Activated CD8-positive, alpha-beta memory T cell treated with anti-CD3 and anti-CD28 coated beads, Interleukin-2, amount 50 U/mL, for 24 hours (primary cell): ENCODE measurements at regions not wholly inside any gene's neighbourhood (a gene's known extent, or its start where the extent isn't known, plus 50 kb on each side); places are given as distances from the start of the nearest gene placed in this dataset.

ENCODE experiments used
- DNase-seq: peaks from one replicate; pipeline ENCODE4 v3.0.0-alpha.2; 2020; ENCODE audit errors: extremely low read depth

DNA sequence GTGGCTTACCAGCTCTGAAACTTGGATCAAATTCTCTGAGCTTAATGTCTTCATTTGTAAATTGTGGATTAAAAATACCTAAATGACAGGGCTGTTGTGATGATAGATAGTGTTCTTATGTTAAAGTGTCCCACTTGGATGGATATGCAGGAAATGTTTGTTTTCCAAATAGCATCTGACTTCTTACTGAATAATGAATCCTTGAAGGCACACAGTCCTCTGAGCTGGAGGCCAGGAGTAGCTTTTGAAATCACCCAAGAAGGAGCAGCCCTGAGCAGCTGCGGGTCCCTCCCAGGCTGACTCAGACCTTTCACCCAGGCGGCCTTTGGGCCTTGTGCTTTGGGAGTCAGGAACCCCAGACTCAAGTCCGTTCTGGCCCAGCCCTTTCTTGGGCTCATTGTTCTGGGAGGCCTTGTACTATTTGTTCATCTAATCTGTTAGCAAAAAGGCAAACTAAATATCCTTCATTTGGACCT, 173.0 kb upstream of the GATA6 start:
- DNase-seq: no peak

DNA sequence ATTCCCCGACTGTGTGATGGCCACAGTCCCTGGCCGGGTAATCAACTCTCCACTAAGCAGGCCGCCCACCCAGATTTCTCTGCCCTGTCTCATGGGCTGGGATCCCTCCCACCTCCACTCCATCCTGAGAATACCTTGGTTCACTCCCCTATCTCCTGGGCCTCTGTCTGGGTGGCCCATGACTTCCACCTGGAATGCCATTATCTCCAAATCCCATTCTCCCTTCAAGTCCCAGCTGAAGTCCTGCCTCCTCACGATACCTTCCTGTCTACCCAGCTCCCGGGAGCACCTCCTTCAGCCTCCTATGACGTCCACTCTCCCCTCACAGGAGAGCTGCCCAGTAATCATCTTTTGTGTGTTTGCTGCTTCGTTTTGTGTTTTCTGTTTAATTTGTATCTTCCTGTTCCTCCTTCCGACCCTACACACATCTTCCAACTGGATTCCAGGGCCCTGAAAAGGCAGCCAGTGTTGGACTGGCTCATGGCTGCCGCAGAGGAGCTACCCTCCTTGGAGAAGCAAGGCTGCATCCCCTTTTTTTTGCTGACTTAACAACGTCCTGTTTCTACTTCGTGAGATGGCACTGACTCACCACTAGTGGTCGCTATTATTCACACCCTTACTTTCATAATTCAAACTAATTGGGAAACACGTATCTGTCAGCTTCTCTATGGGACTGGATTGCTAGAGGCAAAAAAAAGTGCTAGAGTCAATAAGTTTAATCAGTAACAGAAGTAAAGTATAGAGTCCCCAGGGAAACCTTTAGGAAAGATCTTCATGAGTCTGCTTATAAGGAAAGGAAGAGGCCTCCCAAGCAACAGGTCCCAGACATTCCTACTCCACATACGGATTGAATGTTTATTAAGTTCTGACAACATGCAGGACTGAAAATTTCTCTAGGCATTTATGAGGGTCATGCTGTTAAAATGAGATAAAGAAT, 171.9 kb upstream of the GATA6 start:
- DNase-seq: no peak

DNA sequence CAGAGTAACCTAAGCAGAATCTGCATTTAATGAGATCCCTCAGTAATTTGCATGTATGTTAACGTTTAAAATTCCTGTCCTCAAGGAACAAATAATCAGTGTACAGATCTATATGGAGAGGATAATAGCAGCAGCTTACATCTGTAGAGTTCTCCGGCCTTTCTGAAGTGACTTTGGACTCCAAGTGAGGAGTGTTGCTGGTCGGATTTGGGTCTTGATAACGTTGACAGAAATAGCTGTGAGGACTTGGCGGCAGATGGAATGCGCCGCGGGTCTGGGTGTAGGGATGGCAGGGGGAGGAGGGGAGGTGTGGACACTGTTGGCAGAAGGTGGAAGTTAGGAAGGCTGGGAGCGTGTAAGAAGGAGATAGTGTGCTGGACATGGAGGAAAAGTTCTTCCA, 170.9 kb upstream of the GATA6 start:
- no peak for DNase-seq

DNA sequence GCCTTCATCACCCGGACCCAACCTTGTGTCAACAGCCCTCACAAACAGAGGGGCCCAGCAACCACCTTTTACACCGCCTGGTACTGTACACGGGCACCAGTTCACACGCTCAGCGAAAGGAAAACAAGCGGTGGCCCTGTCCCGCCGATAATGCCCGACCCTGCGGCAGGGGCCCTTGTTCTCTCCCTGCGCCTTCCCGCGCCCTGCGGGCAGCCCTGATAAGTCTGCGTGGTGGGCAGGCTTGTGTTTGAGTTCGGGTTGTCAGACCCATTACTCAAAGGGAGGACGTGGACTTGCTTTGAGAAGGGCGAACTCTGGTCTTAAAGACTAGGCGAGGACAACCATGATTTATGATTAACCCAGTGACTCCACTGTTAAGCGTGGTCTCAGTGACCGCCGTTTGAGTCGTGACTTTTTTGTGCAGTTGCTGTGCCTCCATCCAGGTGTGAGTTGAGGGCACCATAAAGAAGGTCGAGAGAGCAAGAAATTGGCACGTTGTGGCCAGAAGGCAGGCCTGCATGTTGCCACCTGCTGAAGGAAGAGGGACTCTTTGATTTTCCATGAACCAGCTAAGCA, 167.4 kb upstream of the GATA6 start:
- DNase-seq: no peak

DNA sequence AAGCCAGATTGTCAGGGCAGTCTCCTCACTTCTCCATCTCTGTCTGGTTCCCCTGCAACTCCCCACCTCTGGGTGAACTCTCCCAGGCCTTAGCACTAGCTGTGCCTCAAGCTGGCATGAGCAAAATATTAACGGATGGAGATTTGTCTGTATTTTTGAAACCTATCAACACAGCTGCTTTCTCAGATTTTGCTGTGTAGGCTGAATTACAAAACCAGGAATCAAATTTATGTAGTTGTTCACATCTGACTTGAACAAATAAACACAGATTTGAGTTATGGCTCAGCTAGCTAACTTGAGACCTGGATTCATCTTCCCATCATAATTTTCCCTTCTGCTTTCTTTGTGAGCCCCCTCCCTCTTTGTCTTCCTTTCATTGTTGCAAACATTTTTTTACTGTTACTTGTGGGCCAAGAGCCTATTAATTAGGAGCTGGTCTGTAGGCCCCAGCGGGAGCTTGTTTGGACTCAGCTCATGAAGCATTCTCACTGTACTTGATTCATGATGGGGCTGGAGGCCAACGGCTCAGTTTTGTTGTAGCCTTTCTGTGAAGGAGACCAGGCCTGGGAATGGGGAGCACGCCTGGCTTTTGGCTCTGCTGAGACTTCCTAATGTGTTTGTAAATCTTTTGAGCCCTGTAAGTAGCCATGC, 164.1 kb upstream of the GATA6 start:
- DNase-seq: no peak

DNA sequence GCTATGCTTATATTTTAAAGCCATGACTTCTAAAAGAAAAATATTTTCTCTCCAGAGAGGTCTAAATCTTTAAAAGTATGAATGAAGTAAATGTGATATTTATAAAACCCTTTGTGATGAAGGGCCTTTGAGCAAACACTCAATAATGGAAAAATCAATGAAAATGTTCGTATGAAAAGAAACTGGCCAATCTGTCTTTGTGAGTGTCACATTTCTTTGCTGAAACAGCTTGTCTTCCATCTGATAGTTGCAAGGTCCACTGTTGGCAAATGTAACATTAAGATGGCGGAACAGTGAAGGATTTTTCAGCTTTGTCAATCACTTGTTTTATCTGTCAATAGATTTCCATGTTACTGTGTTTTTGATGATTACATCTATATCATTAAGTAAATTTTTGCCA, 162.9 kb upstream of the GATA6 start:
- DNase-seq: no peak

DNA sequence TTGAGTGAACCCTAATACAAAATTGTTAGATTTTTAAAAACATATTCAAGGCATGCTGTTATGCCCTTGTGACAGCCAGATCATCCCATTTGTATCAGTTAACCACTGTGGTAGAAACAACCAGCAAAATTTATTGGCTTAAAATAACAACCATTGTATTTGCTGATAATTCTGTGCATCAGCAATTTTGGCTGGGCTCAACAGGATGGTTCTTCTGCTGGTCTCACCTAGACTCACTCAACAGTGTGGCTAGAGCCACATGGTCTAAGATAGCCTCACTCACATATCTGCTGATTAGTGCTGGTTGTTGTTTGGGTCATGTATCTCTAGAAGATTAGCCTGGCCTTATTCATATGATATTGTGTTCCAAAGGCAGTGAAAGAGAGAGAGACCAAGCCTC, 160.1 kb upstream of the GATA6 start:
- no peak for DNase-seq

DNA sequence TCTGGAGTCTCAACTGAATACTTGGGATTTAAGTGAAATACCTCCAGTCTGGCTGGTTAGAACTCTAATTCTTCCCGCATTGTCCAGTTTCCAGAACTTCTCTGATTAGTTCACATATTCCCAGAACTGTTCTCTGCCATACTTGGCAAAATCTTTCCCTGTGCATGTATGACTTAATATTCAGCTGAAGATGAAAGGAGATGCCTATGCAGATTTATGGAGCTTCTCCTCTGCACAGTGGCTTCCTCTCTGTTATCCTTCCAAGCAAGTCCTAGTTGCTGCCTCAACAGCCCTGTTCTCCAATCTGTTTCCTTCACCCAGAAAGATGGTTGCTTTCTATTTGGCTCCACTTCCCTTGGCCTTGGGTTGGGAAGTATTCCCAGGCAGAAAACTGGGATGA, 155.4 kb upstream of the GATA6 start:
- no peak for DNase-seq

DNA sequence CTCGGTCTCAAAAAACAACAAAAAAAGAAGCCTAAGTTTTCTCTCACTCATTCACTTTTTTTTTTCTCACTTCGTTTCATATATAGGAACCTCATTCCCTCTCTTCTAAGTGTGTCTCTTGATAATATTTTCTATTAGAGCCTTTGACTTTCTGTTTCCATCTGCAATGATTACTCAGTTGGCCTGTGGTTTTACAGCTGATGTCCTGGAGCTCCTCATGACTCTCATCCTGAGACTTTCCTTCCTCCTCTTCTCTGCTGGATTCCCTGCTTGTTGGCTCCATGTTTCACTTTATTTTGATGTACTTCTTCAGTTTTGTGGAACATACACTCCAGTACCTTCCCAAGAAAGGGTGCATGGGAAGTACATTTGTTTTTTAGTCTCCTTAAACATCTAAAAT, 154.2 kb upstream of the GATA6 start:
- DNase-seq: no peak

DNA sequence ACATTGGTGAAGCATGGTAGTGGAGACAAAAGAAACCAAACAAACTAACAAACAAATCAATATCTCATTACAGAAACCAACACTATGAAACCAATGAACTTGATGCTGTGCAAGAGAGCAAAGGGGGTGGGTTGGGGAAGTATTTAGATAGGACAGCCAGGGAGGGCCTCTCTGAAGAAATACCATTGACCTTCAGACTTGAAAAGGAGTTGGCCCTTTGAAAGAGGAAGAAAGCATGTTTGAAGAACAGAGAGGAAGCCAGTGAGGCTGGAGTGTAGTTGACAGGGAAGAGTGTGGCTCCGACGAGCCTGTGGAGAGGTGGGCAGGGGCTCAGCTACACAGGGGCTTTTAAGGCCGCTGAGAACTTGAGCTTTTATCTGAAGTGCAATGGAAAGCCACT, 151.0 kb upstream of the GATA6 start:
- no peak for DNase-seq

DNA sequence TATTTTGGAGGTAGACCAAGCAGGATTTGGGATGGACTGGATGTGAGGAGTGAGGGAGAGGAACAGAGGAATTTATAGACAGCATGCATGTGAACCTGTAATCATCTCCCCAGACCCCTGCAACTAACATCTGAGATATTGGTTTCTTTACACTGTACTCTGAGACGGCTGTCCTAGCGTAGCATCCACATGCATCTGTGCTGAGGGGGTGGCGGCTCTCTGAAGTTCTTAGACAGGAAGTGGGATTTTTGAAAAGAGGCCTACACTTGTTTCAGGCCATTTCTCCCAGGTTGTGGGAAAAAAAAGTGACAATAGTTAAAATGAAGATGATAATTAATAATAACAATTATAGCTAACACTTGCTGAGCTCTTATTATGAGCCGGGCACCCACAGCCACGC, 150.2 kb upstream of the GATA6 start:
- no peak for DNase-seq

DNA sequence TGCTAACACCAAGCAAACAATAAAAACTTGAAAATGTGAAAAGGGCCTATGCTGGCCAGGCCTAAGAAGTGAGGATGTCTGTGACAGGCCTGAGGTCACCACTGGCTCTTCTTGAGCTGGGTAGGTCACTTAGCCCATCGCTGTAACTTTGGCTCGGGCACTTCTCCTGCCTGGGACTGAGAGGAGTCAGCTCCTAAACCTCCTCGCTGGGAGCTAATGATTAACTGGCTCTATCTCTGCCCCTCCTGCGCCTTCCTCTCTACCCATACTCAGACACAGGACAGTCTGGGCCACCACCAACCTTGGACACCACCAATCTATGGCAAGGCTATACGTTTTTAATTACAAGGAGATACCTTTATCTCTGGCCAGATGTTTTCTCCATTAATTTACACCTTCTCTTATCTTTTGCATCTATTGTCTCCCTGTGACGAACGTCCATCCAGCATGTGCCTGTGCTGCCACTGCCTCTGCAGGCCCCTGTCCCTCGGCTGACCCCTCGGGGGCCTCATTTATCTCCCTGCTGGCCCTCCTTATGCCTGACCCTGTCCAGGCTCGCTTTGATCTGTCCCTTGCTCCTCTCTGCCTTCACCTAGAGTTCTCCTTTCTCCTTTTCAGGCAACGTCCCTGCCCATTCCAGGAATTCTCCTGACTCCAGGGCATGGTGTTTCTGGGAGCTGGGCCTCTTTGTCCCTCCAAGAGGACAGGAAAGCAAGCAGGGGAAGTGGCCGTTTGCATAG, 149.1 kb upstream of the GATA6 start:
- no peak for DNase-seq

DNA sequence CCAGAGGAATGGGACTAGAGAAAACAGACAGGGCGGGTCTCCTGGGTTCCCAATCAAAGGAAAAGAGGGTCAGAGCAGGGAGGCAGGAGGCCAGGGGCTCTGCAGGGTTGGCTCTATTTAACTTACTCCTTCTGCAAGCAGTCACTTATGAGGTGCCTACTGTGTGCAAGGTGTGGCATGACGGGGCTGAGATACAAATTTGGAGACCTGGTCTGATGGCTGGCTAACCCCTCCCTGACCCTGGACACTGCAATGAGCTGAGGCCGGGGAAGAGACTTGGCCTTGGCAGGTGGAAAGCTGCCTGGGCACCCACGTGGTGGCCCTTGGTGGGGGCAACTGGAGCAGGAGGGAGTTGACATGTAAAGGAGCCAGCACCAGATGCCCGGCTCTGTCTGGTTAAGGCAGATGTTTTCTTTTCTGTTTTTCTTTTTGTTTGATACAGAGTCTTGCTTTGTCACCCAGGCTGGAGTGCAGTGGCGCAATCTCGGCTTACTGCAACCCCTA, 148.5 kb upstream of the GATA6 start:
- DNase-seq: no peak

DNA sequence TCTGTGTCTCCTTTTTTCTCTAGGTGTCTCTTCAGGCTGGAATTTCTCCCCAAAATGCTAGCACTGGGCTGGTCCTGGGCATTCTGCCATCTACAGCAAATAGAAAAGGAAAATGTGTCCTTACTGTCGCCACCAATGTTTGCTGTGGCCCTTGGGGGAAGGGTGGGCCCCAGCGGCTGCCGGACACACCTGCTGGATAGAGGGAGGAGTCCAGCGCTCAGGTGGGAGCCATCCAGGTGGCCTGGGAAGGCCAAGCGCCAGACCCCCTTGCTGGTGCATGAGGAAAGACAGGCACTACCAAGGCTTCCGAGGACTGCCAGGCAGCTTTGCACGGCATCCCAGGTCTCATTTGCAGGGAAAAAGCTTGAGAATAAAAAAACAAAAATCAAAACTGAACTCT, 147.7 kb upstream of the GATA6 start:
- no peak for DNase-seq

DNA sequence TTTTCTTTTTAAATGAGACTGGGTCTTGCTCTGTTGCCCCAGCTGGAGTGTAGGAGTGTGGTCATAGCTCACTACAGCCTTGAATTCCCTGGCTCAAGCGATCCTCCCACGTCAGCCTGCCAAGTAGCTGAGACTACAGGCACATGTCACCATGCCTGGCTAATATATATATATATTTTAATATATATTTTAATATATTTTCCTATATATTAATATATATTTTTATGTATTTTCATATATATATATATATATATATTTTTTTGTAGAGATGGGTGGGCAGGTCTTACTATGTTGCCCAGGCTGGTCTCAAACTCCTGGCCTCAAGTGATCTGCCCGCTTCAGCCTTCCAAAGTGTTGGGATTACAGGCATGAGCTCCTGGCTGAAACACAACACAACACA, 144.5 kb upstream of the GATA6 start:
- no peak for DNase-seq

DNA sequence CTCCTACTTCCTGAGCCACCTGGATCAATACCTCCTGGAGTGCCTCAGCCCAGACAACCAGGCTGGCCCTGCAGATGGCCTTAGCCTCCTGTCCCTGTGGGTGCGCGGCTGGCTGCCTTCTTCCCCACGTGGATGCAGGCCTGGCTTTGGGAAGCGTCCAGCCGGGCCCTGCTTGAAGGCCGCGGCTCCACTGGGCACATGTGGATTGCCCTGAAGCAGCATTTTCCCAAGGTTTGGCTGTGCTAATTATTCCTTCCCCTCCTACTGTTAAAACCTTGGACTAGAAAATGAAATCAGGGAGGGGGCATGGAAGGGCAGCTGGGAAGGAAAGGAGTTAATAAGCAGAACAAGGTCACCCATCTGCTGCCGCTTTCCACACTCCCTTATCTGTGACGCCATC, 143.0 kb upstream of the GATA6 start:
- DNase-seq: no peak

DNA sequence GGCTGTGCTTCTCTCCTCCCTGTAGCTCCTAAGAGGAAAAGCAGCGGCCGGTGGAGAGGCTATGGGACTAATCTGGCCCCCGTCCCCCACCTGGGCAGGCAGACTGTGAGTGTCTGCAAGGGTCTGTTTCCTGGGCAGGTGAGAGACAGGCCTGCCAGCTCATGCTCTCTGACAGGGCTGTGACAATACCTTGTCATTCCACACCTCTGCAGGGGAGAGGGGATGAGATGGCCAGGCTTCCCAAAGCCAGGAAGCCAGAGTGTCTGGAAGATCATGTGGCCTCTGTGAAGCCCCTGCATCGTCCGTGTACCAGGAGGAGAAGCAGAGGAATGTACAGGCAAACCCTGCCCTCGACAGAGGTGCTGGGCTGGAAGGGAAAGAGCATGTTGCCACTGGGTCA, 142.5 kb upstream of the GATA6 start:
- DNase-seq: no peak

DNA sequence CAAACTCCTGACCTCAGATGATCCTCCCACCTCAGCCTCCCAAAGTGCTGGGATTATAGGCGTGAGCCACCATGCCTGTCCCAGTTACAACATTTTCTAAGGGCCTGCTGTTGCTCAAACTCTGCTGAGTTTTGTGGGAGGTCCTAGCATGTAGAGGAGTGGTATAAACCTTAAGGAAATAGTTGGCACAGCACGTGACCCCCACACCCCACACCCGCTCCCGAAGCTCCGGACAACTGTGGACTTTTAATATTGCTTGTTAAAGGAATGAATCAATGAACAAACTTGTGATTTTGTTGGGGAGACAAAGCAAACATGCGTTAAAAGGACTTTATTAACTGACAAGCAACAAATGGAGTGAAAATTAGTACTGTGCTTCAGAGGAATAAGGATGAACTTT, 137.8 kb upstream of the GATA6 start:
- no peak for DNase-seq

DNA sequence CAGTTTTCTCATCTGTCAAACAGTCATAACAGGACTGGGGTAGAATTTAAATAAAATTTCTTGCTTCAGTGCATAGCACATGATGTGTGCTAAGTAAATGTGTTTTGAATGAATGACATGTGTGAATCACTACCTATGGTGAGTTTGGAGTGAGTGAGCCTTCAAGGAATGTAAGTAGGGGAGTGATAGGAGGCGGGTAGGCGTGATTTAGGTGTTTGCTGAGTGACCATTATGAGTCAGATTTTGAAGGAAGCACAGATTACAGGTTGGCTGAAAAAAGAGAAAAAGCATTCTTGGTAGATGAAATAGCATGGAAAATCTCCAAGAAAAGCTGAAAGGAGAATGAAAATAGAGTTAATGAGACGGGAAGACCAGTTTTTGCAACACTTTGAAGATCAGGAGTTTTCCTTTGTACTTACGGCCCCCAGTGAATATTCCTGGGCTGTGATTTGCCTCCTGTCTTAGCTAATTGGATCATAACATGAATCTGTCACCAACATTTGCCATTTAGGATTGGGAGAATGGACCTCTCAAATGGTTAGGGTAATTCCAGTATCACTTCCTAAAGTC, 136.9 kb upstream of the GATA6 start:
- DNase-seq: no peak

DNA sequence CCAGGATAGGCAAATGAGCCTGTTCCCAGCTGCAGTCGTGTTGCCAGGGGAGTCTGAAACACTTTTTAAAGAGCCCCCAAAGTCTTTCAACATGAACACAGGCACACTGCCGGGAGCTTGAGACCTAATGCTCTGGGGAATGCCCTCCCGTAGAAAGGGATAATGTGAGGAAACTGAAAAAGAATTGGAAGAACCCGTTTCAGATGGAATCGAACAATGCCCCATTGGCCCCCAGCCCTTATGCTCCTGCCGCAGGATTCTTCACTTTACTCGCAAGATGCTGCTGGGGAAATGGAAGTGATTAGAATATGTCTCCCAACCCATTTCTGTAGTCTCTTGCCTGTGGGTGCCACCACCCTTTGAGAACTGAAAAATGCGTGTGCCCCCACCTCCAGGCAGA, 136.3 kb upstream of the GATA6 start:
- no peak for DNase-seq

DNA sequence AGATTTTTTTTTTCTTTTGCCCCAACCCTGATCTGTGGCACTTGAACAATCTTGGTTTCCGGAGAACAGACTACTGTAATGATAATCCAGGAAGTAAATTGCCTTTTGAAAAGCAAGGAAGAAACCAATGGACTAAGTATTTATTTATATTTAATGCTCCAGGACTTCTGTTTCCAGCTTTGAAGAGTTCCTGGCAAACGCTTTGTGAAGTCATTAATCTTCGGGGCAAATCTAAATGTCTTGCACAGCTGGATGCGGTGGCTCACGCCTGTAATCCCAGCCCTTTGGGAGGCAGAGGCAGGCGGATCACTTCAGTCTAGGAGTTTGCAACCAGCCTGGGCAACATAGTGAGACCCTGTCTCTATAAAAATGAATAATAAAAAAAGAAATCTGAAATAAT, 135.1 kb upstream of the GATA6 start:
- DNase-seq: no peak

DNA sequence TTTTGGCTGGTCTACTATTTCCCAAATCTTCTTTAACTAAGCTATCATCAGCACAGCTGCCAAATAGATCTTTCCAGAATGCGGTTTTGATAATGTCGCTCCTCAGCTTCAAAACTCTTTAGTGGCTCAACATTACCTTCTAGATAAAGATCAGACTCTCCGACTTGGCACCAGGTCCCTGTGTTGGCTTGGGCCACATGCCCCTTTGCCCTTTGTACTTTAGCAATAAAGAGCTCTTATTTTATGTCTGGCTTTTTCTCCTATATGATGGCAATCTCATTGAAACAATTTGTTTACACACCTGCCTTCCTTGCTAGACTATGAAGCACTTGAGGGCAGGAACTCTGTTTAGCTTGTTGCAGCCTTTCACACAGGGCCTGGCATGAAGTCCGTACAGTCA, 128.9 kb upstream of the GATA6 start:
- no peak for DNase-seq
